H1 (cell line): ENCODE measurements at regions not wholly inside any gene's neighbourhood (a gene's known extent, or its start where the extent isn't known, plus 50 kb on each side); places are given as distances from the start of the nearest gene placed in this dataset.

Experiments
- FOSL1 ChIP-seq: IDR thresholded peaks from 2 replicates; pipeline ENCODE4 v1.6.1; 2011; ENCODE audit warnings: mild to moderate bottlenecking, low read depth, low read length, moderate library complexity; ENCODE audit not compliant: insufficient read depth
- GTF2F1 ChIP-seq: IDR thresholded peaks from 2 replicates; pipeline ENCODE4 v1.6.1; 2012; ENCODE audit warnings: low read depth, low read length, improper control_type of control experiment, borderline replicate concordance
- RNF2 ChIP-seq: fragments of 200-900, 300-1000 bp; sonication (generic); IDR thresholded peaks from 2 replicates; pipeline ENCODE4 v1.7.1; 2016; ENCODE audit warnings: borderline replicate concordance, low read depth, mild to moderate bottlenecking, antibody characterized with exemption, low read length; ENCODE audit not compliant: poor library complexity, severe bottlenecking; ENCODE audit errors: missing control alignments
- SIRT6 ChIP-seq: IDR thresholded peaks from one replicate; pipeline ENCODE4 v1.7.1; 2012; ENCODE audit warnings: low read length, inconsistent platforms
- SUZ12 ChIP-seq: fragments of 200-600 bp; sonication (generic); IDR thresholded peaks from 2 replicates; pipeline ENCODE4 v1.6.1; 2012; ENCODE audit warnings: mild to moderate bottlenecking, inconsistent platforms, low read length, moderate library complexity, mixed read lengths
- TF ChIP-seq, protein P1 (sequence below): IDR thresholded peaks from 2 replicates; pipeline ENCODE4 v1.6.1; 2011; ENCODE audit warnings: low read length, improper control_type of control experiment

DNA sequence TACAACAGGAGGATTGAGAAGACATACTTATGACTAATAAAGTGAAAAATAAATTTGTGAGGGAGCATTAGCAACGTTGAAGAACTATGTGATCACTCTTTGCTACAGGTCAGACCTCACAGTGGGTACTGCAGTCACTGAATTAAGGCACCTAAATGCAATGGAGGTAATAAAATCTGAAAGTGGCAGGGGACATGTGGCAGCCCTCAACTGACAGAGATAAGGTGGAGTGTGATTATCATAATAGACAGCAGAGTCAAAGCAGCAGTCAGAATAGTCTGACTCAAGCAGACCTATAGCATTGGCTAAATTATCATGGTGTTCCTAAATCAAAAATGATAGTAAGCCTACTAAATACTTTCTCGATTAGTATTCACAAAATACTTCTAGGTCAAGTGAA lies 1220.5 kb downstream of the PCDH18 start (continued):
- TF ChIP-seq, protein P1, sequence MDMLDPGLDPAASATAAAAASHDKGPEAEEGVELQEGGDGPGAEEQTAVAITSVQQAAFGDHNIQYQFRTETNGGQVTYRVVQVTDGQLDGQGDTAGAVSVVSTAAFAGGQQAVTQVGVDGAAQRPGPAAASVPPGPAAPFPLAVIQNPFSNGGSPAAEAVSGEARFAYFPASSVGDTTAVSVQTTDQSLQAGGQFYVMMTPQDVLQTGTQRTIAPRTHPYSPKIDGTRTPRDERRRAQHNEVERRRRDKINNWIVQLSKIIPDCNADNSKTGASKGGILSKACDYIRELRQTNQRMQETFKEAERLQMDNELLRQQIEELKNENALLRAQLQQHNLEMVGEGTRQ, result no peak
- TF ChIP-seq SIRT6, result no peak
- no peak for TF ChIP-seq GTF2F1
- TF ChIP-seq SUZ12, result no peak
- TF ChIP-seq FOSL1, result no peak
- TF ChIP-seq RNF2, result no peak
